Activated CD4-positive, alpha-beta T cell treated with anti-CD3 and anti-CD28 coated beads, Interleukin-2, amount 50 U/mL, for 4 hours (primary cell): ENCODE measurements at regions not wholly inside any gene's neighbourhood (a gene's known extent, or its start where the extent isn't known, plus 50 kb on each side); places are given as distances from the start of the nearest gene placed in this dataset.

Source experiments
- DNase-seq, 2 experiments: peaks; one replicate each; pipeline ENCODE4 v3.0.0-alpha.2; 2020

DNA sequence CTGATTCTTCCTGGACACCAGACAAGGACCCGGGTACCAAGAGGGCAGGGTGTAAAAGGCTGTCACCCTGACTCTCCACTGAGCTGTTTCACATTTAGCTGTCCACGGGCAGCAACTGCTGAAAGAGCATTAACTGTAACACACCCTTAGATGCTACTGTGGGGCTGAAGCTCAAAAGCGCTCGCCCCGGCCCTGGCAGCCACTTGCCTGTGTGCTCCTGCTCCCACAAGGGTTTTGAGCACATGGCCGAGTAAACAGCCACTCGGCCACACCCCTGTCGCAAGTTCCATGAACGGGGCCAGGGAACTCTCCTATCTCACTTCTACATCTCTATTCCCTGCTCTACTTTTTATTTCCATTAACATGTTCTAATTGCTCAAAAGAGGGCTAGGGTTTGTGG is 421.7 kb downstream of the TUSC7 start:
- no peak for DNase-seq

DNA sequence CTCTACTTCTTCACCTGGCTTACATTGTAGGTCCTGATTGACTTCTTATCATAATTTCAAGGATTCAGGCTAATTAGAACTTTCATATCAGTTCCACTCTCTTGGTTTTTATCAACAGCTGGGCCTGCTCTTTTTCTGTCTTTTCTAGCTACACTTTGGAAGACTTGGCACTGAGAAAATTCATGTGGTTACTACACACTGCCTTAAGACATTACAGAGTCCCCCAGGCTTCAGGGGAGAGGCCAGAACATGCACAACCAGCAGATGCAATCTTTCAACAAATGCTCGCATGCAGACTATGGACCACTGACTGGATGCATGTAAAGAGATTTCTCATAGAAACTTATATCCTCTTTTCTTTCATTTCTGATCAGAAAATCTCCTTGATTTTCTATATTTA is 423.5 kb downstream of the TUSC7 start:
- DNase-seq = no peak

DNA sequence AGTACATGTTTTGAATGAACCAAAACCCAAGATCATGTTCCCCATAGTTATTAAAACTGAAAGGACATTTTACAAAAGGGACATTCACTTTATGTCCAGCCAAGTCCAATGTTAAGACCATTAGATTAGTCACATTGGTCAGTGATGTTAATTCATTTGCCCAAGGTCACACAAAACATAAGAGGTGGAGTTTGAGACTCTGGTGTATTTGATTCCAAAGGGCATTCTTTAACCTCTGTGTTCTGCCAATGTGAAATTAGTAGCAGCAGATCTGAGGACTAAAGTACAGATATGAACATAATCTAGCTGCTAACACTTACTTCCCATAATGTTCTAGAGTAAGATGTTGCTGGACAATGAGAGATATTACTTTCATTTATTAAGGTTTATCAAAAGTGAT is 425.6 kb downstream of the TUSC7 start:
- DNase-seq = no peak

DNA sequence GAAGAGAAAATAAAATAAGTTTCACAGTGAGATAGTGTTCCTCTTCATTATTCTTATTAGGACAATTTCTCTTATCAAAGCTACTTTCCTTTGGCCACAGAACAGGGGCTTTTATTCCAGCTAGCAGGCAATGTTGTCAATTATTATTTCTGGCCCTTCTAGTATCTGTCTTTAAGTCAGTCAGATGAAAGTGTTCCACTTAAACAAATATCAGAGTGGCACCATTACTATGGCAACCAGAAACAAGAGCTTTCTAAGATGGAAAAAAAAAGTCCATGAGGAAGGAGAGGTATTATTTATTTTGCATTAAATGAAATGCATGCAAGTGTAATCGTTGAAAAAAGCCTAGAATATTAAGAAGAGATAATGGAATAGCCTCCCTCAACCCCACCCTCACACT is 426.4 kb downstream of the TUSC7 start:
- no peak for DNase-seq

DNA sequence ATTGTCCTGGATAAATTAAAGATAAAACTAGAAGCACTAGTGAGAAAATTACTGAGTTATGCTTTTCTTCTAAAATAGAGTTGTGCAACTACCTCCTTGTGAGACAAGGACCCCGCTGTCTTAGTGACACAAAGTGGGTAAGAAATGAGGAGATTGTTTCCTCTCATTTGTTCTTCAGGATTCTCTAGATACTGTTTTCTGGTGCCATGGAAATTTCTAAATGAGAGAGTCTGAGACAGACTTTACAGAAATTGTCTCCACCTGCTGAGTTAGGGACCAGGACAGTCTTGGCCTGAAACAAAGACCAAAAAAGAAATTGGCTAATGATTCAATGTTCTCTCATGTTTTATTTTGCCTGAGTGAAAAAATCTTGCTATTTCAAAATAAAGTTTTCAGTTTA is 427.5 kb downstream of the TUSC7 start:
- no peak for DNase-seq

DNA sequence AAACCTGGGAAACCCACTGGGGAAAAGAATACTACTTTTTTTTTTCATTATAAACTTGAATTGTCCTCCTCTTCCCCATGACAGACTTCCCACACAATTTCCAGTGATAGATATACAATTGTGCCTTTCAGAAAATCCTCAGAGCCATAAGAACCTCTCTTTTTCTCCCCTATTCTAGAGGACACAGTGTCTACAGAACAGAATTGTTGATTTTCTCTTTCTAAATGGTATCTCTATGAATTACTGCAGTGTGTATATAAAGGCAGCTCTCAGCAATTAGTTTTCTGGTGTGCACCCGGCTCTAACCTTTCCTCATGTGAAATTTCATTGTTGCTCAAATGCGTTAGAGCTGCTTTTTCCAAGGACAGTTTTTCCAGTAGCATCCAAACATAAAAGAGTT is 430.1 kb downstream of the TUSC7 start:
- DNase-seq = no peak

DNA sequence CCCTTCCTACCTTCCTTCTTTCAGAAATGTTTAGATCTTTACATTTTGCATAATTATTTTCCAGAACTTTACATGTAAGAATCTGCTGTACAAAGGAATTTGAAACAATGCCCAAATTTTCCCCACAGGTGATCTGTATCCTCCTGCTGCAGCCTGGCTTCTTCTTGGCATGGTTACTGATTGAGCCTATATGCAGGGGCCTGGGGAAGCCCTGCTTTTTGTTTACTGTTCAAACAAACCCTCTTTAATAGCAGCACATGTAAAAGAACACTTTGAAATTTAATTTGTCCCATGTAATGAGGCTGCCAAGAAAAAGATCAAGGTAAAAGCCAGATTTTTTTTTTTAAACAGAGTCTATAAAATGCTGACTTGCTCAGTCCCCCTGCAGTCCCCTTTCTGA is 432.2 kb downstream of the TUSC7 start:
- DNase-seq = no peak

DNA sequence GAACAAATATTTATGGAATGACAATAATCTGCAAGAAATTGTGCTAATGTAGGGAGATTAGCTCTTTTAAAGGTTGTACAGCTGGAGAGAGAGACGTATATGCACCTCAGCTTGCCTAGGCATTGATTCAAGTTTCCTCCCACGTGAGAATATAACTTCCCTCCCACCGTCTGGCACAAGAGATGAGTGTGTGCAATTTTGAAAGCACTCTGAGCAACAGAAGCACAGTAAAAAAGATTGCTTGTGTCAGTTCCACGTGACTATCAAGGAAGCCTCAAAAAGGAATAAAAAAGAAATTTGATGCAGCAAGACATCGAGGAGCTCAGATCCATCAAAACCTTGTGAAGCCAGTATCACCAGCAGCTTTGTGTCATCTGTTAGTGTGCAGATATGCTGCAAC is 435.3 kb downstream of the TUSC7 start:
- no peak for DNase-seq

DNA sequence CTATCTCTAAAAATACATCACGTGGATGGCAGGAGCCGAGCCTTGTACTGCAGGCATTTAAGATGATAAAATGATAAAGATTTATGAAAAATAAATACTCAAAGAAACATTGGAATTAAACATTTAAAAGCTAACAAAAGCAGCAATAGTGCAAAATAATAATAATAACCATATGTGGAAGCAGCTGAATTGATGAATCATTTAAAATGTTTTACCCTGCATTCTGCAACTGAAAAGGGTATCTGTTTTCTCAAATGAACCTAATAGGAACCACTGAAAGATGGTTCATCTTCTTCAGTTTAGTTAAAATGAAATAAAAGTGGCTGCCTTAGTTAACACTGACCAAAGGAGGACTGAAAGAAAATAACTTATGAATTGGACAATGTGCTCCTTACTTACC is 436.1 kb downstream of the TUSC7 start:
- no peak for DNase-seq

DNA sequence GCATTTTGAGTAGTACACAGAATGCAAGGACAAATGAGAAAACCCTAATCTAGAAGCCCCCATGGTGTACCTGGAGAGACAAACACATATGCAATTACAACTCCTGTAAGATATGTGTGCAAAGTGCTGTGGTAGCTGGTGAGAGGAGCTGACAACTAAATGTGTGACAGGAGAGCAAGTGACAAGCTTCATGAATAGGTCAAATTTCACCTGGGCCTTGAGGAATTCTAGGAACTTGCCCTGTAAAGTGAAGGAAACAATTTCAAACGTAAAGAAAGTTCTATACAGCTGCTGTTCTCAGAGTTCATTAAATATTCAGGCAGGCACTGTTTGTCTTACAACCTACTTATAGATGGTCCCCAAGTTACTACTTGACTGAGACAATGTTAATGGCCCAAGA is 437.0 kb downstream of the TUSC7 start:
- DNase-seq = no peak

DNA sequence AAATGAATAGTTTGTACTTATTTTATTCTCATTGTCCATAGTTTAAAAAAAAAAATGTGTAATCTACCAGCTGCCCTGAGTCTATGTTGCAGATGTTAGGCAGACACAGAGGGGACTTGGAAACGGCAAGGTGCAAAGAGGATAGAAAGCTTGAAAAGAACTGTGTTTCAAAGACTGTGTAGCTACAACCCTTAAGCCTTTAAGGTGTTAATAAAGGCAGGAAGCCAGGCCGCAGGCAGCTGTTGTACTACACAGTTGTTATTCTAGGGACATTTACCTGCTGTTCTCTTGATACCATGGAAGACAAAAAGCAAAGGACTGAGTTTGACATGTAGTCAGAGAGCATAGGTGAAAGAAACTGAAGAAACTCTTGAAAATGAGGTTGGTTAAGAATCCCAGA is 440.0 kb downstream of the TUSC7 start:
- no peak for DNase-seq

DNA sequence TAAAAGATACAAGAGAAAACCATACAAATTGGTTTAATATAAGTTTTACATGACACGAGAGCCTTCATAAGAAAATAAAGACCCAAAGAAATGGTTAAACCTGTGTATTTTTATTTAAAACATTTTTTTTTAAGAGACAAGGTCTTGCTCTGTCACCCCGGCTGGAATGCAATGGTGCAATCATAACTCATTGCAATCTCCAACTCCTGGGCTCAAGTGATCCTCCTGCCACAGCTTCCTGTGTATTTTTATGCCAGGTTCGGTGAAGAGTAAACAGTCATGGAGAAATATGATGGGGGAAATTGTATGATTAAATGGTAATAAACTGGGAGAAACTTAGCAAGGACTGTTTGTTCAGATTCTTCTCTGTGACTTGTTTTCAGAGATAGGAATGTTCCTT is 441.0 kb downstream of the TUSC7 start:
- DNase-seq = no peak

DNA sequence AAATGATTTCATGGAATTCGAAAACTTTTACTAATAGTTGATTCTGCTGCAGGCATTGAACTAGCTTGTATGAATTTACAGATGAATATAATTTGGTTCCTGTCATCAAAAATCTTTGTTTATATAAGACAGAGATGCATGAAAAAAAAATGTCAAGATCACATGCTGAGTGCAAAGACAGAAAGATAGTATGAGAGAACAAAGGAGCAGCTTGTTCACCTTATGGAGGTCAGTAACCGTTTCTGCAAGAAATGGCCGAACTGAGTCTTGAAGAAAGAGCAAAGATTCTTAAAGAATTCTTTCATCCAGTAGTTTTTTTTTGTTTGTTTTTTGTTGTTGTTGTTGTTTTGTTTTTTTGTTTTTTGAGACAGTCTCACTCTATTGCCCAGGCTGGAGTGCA is 450.6 kb downstream of the TUSC7 start:
- DNase-seq = no peak

DNA sequence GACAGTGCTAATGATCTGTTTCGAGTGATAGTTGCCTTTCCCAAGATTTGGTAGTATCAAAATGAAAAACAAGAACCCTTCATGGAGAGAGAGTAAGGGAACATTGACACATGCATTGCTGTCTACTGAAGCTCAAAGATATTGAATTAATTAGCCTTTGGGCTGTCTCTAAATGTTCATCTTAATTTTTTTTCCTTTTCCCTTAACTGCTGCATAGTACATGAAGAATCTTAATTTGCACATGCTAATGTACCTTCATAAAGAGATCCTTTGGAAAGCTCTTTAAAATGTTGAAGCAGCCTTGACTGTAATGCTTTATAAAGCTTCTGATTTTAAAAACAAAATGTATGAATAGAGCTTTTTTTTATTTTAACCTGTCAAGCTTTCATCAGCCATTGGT is 452.2 kb downstream of the TUSC7 start:
- DNase-seq = no peak

DNA sequence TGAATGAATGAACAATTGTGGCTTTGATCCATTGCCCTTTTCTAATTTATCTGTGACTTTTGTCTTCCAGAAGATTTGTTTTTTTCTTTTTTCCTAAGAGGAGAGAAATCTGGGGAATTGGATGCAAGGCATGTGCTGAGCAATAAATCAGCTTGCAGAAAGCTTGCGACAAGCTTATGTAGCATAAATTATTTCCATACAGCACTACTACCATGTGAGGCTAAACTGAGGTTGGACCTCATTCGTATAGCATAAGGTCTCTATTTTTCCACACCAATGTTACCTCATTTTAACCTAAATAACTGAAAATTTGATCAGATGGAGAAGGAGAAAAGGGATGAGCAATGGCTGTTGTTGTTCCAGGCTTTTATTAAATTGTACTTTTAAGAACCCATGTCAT is 455.6 kb downstream of the TUSC7 start:
- DNase-seq = no peak

DNA sequence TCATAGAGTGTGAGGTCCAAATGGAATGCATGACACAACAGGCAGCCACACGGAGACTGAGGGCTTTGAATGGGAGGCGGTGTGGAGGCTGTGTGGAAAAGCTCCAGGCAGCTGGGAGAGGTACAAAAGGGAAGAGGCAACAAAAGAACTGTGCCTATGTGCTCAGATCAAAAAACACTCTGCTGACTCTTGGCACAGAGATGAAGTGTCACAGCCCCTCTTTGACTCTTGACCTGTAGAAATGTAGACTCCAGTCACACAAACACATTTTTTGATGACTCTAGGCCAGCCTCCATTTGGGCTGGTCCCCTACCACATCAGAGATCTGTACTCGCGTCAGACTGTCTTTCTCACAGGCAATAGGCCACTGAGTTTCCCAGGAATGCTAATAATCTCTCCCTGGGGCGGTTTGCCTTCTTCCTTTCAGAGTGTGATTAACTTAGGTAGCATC is 456.0 kb downstream of the TUSC7 start:
- no peak for DNase-seq

DNA sequence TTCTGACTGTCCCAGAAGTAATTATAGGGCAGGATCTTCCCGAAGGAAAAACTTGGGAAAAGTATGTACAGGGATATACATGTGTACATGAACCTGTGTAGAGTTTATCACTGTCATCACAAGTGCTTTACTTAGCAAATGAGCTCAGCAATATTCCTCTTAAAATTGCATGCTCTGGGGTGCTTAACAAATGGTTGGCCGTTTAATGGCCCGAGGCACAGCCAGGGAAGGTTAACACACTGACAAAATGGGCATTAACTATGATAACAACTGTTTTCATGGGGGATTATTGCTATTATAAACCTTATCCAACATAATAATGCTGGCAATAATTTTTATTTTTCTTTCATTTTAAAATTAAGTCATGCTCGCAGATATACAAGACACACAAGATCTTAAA is 459.3 kb downstream of the TUSC7 start:
- no peak for DNase-seq

DNA sequence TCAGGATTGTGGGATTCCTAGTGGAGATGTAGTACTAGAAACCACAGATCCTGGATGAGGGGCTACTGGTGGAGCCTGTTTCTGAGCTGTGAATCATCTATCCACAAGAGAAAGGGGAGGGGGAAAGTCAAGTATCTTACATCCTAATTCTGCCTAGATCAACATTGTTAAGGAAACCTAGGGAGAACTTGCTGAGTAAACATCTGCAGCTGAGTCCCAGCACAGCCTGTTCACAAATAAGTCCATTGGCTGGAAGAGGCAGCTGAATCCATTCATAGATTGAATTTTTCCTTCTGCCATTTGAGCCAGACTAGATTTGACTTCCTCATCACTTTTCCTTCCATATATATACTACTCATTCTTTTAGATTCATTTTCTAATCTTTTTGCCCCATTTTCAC is 460.5 kb downstream of the TUSC7 start:
- DNase-seq = no peak

DNA sequence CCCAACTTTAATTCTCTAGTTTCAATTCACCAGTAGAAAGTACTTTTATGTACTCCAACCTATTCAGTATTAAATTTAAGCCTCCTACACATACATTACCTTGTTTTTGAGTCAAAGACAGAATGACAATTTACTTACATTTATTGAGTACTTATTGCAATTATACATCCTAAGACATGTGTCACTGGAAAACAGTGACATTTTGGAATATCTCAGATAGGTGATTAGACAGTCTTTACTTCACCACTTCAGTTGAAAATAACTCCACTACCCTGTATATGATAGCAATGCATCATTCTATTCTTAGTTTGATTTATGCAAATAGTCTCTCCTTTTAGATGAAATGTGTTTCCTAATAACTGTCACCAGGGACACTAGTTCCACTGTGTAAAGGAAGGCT is 461.5 kb downstream of the TUSC7 start:
- DNase-seq = no peak

DNA sequence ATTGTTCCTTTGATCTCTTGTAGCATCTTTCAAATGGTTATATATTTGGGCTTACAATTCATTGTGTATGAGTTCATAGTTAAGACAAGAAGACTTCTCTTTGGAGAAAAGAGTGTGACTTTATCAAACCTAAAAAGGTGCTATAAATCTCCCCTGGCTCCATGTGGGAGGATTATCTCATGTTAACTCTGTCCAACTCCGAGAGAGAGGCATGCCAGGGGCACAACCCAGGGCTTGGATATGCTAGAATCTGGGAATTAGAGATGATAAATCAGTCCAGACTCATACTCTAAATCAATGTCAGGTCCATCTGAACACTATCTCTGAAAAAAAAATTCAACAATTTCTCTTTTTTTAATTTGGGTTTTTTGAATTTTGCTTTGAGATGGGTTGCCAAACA is 462.8 kb downstream of the TUSC7 start:
- DNase-seq = no peak

DNA sequence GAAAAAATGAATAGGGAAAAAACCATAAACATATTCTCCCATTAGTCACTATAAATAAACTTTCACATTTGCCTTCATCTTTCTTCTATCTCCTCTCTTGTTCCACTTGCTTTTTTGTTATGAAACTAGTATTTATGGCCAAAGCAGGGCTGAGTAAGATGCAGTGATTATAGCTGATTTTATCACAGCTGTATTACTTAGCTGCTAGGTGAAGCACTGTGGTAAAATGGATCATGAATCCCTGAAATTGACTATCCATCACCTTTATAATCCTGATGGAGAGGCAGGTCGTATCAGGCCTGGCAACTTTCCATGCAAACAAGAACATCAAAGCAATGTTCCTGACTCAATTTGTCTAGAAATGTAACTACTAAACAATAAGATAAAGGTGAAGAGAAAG is 471.6 kb downstream of the TUSC7 start:
- no peak for DNase-seq

DNA sequence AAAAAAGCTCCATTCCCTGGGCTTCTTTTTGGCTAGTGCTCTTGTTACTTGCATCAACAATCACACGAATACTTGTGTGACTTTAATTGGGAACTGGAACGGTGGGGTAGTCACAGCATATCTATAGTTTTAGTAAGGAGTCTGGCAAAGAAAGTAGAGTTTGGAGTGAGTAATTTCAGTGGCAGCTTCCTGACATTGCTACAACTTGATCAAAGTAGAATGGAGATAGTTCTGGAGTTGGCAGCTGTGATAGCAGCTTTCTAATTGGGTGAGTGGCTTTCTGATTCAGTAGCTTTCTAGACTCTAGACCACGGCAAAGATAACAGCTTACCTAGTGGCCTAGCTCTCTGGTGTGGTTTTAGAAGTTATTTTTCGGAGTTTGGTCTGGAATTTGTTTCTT is 475.0 kb downstream of the TUSC7 start:
- DNase-seq = no peak

DNA sequence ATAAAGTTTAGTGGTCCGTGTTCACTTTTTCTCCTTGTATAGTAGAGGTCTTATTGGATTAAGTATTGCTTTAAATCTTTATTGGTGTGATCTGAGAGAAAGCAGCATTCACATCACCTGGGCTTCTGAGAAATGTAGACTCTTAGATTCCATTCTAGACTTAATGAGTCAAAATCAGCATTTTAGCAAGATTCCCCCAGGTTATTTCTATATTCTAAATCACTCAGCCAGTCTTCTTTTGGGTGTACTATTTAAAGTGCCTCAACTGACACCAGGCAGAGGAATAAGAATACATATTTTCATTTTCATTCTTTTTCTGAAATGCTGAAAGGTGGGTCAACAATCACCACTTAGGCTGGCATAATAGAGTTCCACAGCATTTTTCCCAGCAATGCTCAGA is 481.7 kb downstream of the TUSC7 start:
- DNase-seq = no peak

DNA sequence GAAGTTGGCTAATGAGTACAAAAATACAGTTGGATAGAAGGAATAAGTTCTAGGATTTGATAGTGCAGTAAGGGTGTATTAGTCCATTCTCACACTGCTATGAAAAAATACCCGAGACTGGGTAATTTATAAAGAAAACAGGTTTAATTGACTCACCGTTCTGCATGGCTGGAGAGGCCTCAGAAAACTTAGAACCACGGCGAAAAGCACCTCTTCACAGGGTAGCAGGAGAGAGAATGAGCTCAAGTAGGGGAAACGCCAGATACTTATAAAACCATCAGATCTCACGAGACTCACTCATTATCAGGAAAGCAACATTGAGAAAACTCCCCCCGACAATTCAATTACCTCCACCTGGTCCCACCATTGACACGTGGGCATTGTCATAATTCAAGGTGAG is 483.3 kb downstream of the TUSC7 start:
- no peak for DNase-seq

DNA sequence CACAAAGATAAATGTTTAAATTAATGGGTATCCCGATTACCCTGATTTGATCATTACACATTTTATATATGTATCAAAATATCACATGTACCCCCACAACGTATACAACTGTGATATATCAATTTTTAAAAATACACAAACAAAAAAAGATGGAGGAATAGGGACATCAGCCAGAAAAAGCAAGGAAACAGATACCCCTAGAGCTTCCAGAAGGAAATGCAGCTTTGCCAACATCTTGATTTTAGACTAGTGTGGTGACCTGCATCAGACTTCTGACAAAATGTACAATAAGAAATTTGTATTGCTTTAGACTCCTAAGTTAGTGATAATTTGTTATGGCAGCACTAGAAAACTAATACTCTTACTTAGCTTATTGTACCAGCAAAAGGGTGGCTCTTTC is 483.8 kb downstream of the TUSC7 start:
- DNase-seq = no peak

DNA sequence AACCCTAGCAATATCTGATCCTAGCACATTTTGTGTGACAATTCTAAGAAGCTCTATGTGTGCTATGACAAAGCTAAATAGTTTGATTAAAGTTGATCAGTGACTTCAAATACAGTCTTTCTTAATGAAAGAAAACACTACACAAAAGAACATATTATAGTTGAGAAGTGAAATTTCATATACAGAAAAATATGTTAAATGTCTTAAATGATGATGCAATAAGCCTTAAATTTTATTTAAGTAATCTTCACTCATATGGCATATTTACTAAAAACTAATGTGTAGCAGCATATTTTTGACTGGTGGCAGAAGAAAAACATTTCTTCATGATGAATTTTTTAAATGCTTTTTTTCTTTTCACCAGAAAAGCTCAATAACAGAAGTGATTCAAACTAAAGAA is 485.5 kb downstream of the TUSC7 start:
- DNase-seq = no peak
